ENCODE measurements at regions not wholly inside any gene's neighbourhood (a gene's known extent, or its start where the extent isn't known, plus 50 kb on each side); places are given as distances from the start of the nearest gene placed in this dataset.

- ATAC-seq, result no peak
- Histone ChIP-seq H2AFZ (ENCODE audit: low read depth, low read length, poor library complexity, severe bottlenecking) (no peak overlapping the region), H3K9ac (ENCODE audit: low read length) (no peak overlapping the region), H3K79me2 (ENCODE audit: insufficient read depth, low read length) (no peaks in the 10 kb centered on the region), H3K27ac (ENCODE audit: low read depth, low read length) (no peak overlapping the region), H3K36me3 (ENCODE audit: control insufficient read depth in 1 of 2, insufficient read depth in 2 of 2, low read length in 2 of 2) (no peaks in the 10 kb centered on the region), H3K4me3 (replicated peaks in 1 of 2; ENCODE audit: low read depth in 1 of 2, low read length in 2 of 2) (no peak overlapping the region), H3K4me1 (ENCODE audit: control insufficient read depth in 1 of 2, insufficient read depth in 2 of 2, low read length in 2 of 2) (no peaks in the 10 kb centered on the region), H3K9me3 (ENCODE audit: control insufficient read depth in 1 of 2, insufficient read depth in 1 of 2, low read depth in 1 of 2, low read length in 2 of 2) (no peaks in the 10 kb centered on the region), H3K27me3 (ENCODE audit: insufficient read depth, low read length) (no peaks in the 10 kb centered on the region), H3K9me2 (ENCODE audit: insufficient read depth) (no peaks in the 10 kb centered on the region), H3K4me2 (ENCODE audit: low read length) (no peak overlapping the region), H4K20me1 (ENCODE audit: insufficient read depth) (no peaks in the 10 kb centered on the region)
- BruUV-seq (replicated peaks), result no TSS peak
- RAD21 ChIA-PET (ENCODE audit: low non-redundant PET in 1 of 2, low total read pairs in 2 of 2, uncharacterized antibody in 2 of 2, unreplicated experiment in 2 of 2), result no interaction called here
- no peak for DNase-seq (ENCODE audit: low read depth, low spot score)
- no peak for TF ChIP-seq CBX3 (IDR thresholded peaks at IDR 0.05; ENCODE audit: low read depth)
- TF ChIP-seq, protein P1, sequence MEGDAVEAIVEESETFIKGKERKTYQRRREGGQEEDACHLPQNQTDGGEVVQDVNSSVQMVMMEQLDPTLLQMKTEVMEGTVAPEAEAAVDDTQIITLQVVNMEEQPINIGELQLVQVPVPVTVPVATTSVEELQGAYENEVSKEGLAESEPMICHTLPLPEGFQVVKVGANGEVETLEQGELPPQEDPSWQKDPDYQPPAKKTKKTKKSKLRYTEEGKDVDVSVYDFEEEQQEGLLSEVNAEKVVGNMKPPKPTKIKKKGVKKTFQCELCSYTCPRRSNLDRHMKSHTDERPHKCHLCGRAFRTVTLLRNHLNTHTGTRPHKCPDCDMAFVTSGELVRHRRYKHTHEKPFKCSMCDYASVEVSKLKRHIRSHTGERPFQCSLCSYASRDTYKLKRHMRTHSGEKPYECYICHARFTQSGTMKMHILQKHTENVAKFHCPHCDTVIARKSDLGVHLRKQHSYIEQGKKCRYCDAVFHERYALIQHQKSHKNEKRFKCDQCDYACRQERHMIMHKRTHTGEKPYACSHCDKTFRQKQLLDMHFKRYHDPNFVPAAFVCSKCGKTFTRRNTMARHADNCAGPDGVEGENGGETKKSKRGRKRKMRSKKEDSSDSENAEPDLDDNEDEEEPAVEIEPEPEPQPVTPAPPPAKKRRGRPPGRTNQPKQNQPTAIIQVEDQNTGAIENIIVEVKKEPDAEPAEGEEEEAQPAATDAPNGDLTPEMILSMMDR (IDR thresholded peaks at IDR 0.05 in 2 of 3, conservative IDR thresholded peaks at IDR 0.05 in 1 of 3; ENCODE audit: borderline replicate concordance in 1 of 3, insufficient read depth in 1 of 3, low read depth in 2 of 3, low read length in 2 of 3), result no peak
- no peak for TF ChIP-seq ZNF274 (IDR thresholded peaks at IDR 0.05; ENCODE audit: low read depth, low read length)
- no peak for TF ChIP-seq ELF1 (IDR thresholded peaks at IDR 0.05; ENCODE audit: borderline replicate concordance, low read depth)
- TF ChIP-seq EGR1 (IDR thresholded peaks at IDR 0.05; ENCODE audit: low read depth), result no peak
- no peak for TF ChIP-seq FOSL1 (IDR thresholded peaks at IDR 0.05; ENCODE audit: low read depth)
- TF ChIP-seq EZH2 (IDR thresholded peaks at IDR 0.05), result no peak
- TF ChIP-seq, protein P2, sequence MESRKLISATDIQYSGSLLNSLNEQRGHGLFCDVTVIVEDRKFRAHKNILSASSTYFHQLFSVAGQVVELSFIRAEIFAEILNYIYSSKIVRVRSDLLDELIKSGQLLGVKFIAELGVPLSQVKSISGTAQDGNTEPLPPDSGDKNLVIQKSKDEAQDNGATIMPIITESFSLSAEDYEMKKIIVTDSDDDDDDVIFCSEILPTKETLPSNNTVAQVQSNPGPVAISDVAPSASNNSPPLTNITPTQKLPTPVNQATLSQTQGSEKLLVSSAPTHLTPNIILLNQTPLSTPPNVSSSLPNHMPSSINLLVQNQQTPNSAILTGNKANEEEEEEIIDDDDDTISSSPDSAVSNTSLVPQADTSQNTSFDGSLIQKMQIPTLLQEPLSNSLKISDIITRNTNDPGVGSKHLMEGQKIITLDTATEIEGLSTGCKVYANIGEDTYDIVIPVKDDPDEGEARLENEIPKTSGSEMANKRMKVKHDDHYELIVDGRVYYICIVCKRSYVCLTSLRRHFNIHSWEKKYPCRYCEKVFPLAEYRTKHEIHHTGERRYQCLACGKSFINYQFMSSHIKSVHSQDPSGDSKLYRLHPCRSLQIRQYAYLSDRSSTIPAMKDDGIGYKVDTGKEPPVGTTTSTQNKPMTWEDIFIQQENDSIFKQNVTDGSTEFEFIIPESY (IDR thresholded peaks at IDR 0.05; ENCODE audit: extremely low read depth, insufficient replicate concordance, low read length), result no peak
- TF ChIP-seq POLR2AphosphoS5 (IDR thresholded peaks at IDR 0.05; ENCODE audit: low read depth, low read length), result no peak
- TF ChIP-seq TCF7L2 (IDR thresholded peaks at IDR 0.05; ENCODE audit: borderline replicate concordance, extremely low read depth, insufficient read depth, insufficient read length), result no peak
- TF ChIP-seq SRF (IDR thresholded peaks at IDR 0.05; ENCODE audit: low read depth), result no peak
- no peak for TF ChIP-seq REST (IDR thresholded peaks at IDR 0.05; ENCODE audit: low read depth)
- TF ChIP-seq SIN3A (IDR thresholded peaks at IDR 0.05; ENCODE audit: low read depth), result no peak
- TF ChIP-seq RAD21 (IDR thresholded peaks at IDR 0.05; ENCODE audit: low read depth), result no peak
- TF ChIP-seq EZH2phosphoT487 (IDR thresholded peaks at IDR 0.05; ENCODE audit: borderline replicate concordance), result no peak
- TF ChIP-seq CEBPB (IDR thresholded peaks at IDR 0.05; ENCODE audit: low read depth), result no peak
- no peak for TF ChIP-seq SP1 (IDR thresholded peaks at IDR 0.05; ENCODE audit: low read depth)
- TF ChIP-seq ATF3 (IDR thresholded peaks at IDR 0.05), result no peak
- intact Hi-C loops (cut with micrococcal nuclease), result no loop called here
- POLR2A ChIA-PET, result no interaction called here
- CTCF ChIA-PET, result no interaction called here
Measured at GRCh38 chr2:101617796-101618195, 79.7 kb upstream of the MAP4K4 start.

Measured in HCT116 (cell line).